Pancreas (tissue), 10 donors: ENCODE measurements at regions not wholly inside any gene's neighbourhood (a gene's known extent, or its start where the extent isn't known, plus 50 kb on each side); places are given as distances from the start of the nearest gene placed in this dataset.

Experiments
- ATAC-seq, 4 donors: fragments of 200-7000 bp; cut with Tn5 transposase; one replicate each; pipeline versions ENCODE4 v1.8.0 to v1.9.1; 2020; ENCODE audit warnings: mild to moderate bottlenecking in 4 of 4, moderate library complexity in 4 of 4
- DNase-seq, 6 donors: peaks; one replicate each; pipeline ENCODE4 v3.0.0-alpha.2; 2020
- FAIRE-seq: peaks from 2 replicates; lab custom pipeline; 2012; peaks lifted over from hg19 to GRCh38; lab: Jason Lieb, UNC
- H3K27ac ChIP-seq, 4 donors: fragments of 200-600 bp; sonication (generic); 1 replicate in 3 of 4; 2 replicates in 1 of 4; pipeline versions ENCODE4 v1.5.0 to v1.8.0; 2020
- H3K27me3 ChIP-seq, 4 donors: fragments of 200-600 bp; one replicate each; pipeline ENCODE4 v1.8.0; 2021
- H3K36me3 ChIP-seq, 3 donors: fragments of 200-600 bp; sonication (generic) in 1 of 3; one replicate each; pipeline versions ENCODE4 v1.5.0 to v1.8.0; 2020 to 2021
- H3K4me1 ChIP-seq, 3 donors: fragments of 200-600 bp; one replicate each; pipeline ENCODE4 v1.8.0; 2021
- H3K4me3 ChIP-seq, 4 donors: fragments of 200-600 bp; sonication (generic) in 2 of 4; one replicate each; pipeline versions ENCODE4 v1.5.0 to v1.8.0; 2020 to 2021
- H3K9me3 ChIP-seq, 4 donors: fragments of 200-600 bp; one replicate each; pipeline ENCODE4 v1.8.0; 2021
- CTCF ChIP-seq, 4 donors: fragments of 200-600 bp; sonication (generic) in 3 of 4; IDR thresholded peaks; one replicate each; pipeline versions ENCODE4 v1.5.0 to v1.8.0; 2021; ENCODE audit warnings: antibody characterized with exemption in 4 of 4
- WGBS, 2 donors: extraction: QIAGEN DNeasy Blood & Tissue Kit; methylation state at CpG; one replicate each; pipeline ENCODE4 v1.1.7; 2013; 5-methylcytosine and 5-hydroxymethylcytosine counted together
- intact Hi-C, 3 donors: fragments of 100-400 bp; cut with DNase I; formaldehyde crosslinking; loops; one replicate each; pipeline versions ENCODE4 v1.11.1 to v1.14.2; 2022
- donor health status: healthy with polysubstance abuse.
- donor health status: DM: no; HTN: no; CAD: no; lungs with moderate emphysema.
- donor health status: DM: no; HTN: no; CAD: no.
- donor health status: control.
- donor health status: control.
- donor health status: Bipolar disorder and iron deficiency.
- donor health status: DM: yes; HTN: yes; CAD: no.
- donor health status: DM: no; HTN: no; CAD: no.
- donor health status: DM: no; HTN: no; CAD: no.
- donor health status: DM: yes; HTN: yes; CAD: no.

- Histone ChIP-seq H3K27ac (no peak overlapping the region), H3K9me3 (no peaks in the 10 kb centered on the region), H3K36me3 (no peaks in the 10 kb centered on the region), H3K4me3 (no peak overlapping the region), H3K4me1 (no peaks in the 10 kb centered on the region), H3K27me3 (no peaks in the 10 kb centered on the region)
- FAIRE-seq = no peak
- intact Hi-C loops = no loop called here
- ATAC-seq = no peak
- no peak for TF ChIP-seq CTCF (IDR thresholded peaks at IDR 0.05)
- WGBS, 2 donors = 65% methylated on average over 1 of the region's 1 CpG
- DNase-seq = no peak
Measured at GRCh38 chr4:177033632-177034031, 240.9 kb upstream of the VEGFC start.

- Histone ChIP-seq H3K4me3 (no peak overlapping the region), H3K36me3 (no peaks in the 10 kb centered on the region), H3K27ac (no peak overlapping the region), H3K27me3 (peaks cover 0 to 6% (median 0%) of the 10 kb centered on the region in 4 donors), H3K4me1 (no peaks in the 10 kb centered on the region), H3K9me3 (no peaks in the 10 kb centered on the region)
- intact Hi-C loops = no loop called here
- ATAC-seq (no peak), DNase-seq (no peak), FAIRE-seq (no peak)
- TF ChIP-seq CTCF (IDR thresholded peaks at IDR 0.05) = no peak
- WGBS, 2 donors = 70 to 85% methylated on average over 4 of the region's 4 CpGs
Measured at GRCh38 chr4:177041356-177041755, 248.6 kb upstream of the VEGFC start.

GRCh38 chr4:177047070-177047850, 254.5 kb upstream of the VEGFC start:
- FAIRE-seq = no peak
- Histone ChIP-seq H3K9me3 (no peaks in the 10 kb centered on the region), H3K27ac (no peak overlapping the region), H3K36me3 (no peaks in the 10 kb centered on the region), H3K4me3 (no peak overlapping the region), H3K4me1 (no peaks in the 10 kb centered on the region), H3K27me3 (no peaks in the 10 kb centered on the region)
- peak; percentile 60 to 83 (median 68) for TF ChIP-seq CTCF (IDR thresholded peaks at IDR 0.05)
- DNase-seq = peak; percentile 18 to 73 (median 45)
- peak; percentile 81 to 94 (median 93) for ATAC-seq
- WGBS, 2 donors = 24 to 34% methylated on average over 11 of the region's 11 CpGs
- intact Hi-C loops = no loop called here

- no peak for FAIRE-seq
- WGBS, 2 donors = 0 to 3% methylated on average over 1 of the region's 1 CpG
Measured at GRCh38 chr4:177047851-177048174, 255.1 kb upstream of the VEGFC start.

More at GRCh38 chr4:177047851-177048174, 255.1 kb upstream of the VEGFC start:
- no peak for TF ChIP-seq CTCF (IDR thresholded peaks at IDR 0.05)
- Histone ChIP-seq H3K9me3 (no peaks in the 10 kb centered on the region), H3K4me3 (no peak overlapping the region), H3K4me1 (no peaks in the 10 kb centered on the region), H3K36me3 (no peaks in the 10 kb centered on the region), H3K27me3 (no peaks in the 10 kb centered on the region), H3K27ac (no peak overlapping the region)
- intact Hi-C loops = no loop called here
- DNase-seq = no peak
- no peak for ATAC-seq
